ENCODE measurements at regions not wholly inside any gene's neighbourhood (a gene's known extent, or its start where the extent isn't known, plus 50 kb on each side); places are given as distances from the start of the nearest gene placed in this dataset.

DNA sequence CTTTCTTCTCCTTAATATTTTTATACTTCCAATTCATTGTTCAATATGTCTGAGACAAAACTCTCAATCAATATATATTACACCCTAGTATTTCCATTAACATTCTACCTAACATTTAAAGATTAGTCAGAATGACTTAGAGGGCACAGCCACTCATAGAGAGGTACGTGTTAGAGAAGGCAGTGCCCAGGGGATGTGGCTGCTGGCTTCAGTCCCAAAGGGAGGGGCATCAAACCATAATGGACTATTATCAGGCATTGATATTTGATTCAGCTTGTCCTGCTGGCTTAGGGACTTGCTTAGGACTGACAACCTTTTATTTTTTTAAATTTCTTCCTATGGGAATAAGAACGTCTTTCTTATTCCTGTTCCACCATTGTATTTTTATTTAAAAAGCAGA is 1392.0 kb upstream of the ATXN8OS start:
- no peak for TF ChIP-seq POLR2A (IDR thresholded peaks at IDR 0.05)
- TF ChIP-seq, protein P1, sequence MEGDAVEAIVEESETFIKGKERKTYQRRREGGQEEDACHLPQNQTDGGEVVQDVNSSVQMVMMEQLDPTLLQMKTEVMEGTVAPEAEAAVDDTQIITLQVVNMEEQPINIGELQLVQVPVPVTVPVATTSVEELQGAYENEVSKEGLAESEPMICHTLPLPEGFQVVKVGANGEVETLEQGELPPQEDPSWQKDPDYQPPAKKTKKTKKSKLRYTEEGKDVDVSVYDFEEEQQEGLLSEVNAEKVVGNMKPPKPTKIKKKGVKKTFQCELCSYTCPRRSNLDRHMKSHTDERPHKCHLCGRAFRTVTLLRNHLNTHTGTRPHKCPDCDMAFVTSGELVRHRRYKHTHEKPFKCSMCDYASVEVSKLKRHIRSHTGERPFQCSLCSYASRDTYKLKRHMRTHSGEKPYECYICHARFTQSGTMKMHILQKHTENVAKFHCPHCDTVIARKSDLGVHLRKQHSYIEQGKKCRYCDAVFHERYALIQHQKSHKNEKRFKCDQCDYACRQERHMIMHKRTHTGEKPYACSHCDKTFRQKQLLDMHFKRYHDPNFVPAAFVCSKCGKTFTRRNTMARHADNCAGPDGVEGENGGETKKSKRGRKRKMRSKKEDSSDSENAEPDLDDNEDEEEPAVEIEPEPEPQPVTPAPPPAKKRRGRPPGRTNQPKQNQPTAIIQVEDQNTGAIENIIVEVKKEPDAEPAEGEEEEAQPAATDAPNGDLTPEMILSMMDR (IDR thresholded peaks at IDR 0.05): no peak

Data from sigmoid colon (tissue), 3 donors.